GM12891 (cell line): ENCODE measurements at regions not wholly inside any gene's neighbourhood (a gene's known extent, or its start where the extent isn't known, plus 50 kb on each side); places are given as distances from the start of the nearest gene placed in this dataset.

Experiments used
- POLR2A ChIP-seq: IDR thresholded peaks from 2 replicates; pipeline ENCODE4 v1.6.1; 2011; ENCODE audit warnings: low read depth, low read length, control low read depth
- POLR2AphosphoS5 ChIP-seq: IDR thresholded peaks from 2 replicates; pipeline ENCODE4 v1.6.1; 2011; ENCODE audit warnings: low read depth, low read length, control low read depth

- TF ChIP-seq POLR2A (no peak), POLR2AphosphoS5 (no peak)
These were observed 72.9 kb upstream of the STK39 start for GRCh38 chr2:168320267-168320666.
